ENCODE measurements at regions not wholly inside any gene's neighbourhood (a gene's known extent, or its start where the extent isn't known, plus 50 kb on each side); places are given as distances from the start of the nearest gene placed in this dataset.

- TF ChIP-seq POLR2AphosphoS5 (IDR thresholded peaks at IDR 0.05) (no peak), POLR2A (IDR thresholded peaks at IDR 0.05; ENCODE audit: low read depth) (no peak), CTCF (IDR thresholded peaks at IDR 0.05) (no peak), EP300 (IDR thresholded peaks at IDR 0.05) (no peak)
Observed at GRCh38 chr3:193028258-193028657, 110.6 kb upstream of the MB21D2 start.
